ENCODE measurements at regions not wholly inside any gene's neighbourhood (a gene's known extent, or its start where the extent isn't known, plus 50 kb on each side); places are given as distances from the start of the nearest gene placed in this dataset.

- no peak overlapping the region for H3K27ac Mint-ChIP-seq
- H3K4me1 Mint-ChIP-seq (ENCODE audit: low read depth) = peaks cover 3% of the 10 kb centered on the region
- no peak overlapping the region for H3K4me3 Mint-ChIP-seq
- no peaks in the 10 kb centered on the region for H3K36me3 Mint-ChIP-seq
- no peaks in the 10 kb centered on the region for H3K9me3 Mint-ChIP-seq (ENCODE audit: low read depth)
- no peaks in the 10 kb centered on the region for H3K27me3 Mint-ChIP-seq
Observed at GRCh38 chr3:184659797-184660301, 52.0 kb downstream of the MAGEF1 start.

GRCh38 chr3:184658223-184658928 lies 53.5 kb downstream of the MAGEF1 start:
- Mint-ChIP-seq H3K4me1 (ENCODE audit: low read depth) (peaks cover 3% of the 10 kb centered on the region), H3K36me3 (peaks cover 4% of the 10 kb centered on the region), H3K9me3 (ENCODE audit: low read depth) (no peaks in the 10 kb centered on the region), H3K27ac (no peak overlapping the region), H3K27me3 (no peaks in the 10 kb centered on the region), H3K4me3 (no peak overlapping the region)

- Mint-ChIP-seq H3K36me3 (peaks cover 4% of the 10 kb centered on the region), H3K9me3 (ENCODE audit: low read depth) (no peaks in the 10 kb centered on the region), H3K4me3 (no peak overlapping the region), H3K27ac (no peak overlapping the region), H3K27me3 (no peaks in the 10 kb centered on the region), H3K4me1 (ENCODE audit: low read depth) (peaks cover 3% of the 10 kb centered on the region)
Observed at GRCh38 chr3:184656829-184657681, 54.8 kb downstream of the MAGEF1 start.

GRCh38 chr3:184656458-184656828 lies 55.4 kb downstream of the MAGEF1 start:
- no peaks in the 10 kb centered on the region for H3K27me3 Mint-ChIP-seq
- peaks cover 4% of the 10 kb centered on the region for H3K36me3 Mint-ChIP-seq
- H3K4me3 Mint-ChIP-seq = no peak overlapping the region
- no peak overlapping the region for H3K27ac Mint-ChIP-seq
- peaks cover 3% of the 10 kb centered on the region for H3K4me1 Mint-ChIP-seq (ENCODE audit: low read depth)
- no peaks in the 10 kb centered on the region for H3K9me3 Mint-ChIP-seq (ENCODE audit: low read depth)

- peaks cover 4% of the 10 kb centered on the region for H3K36me3 Mint-ChIP-seq
- H3K27ac Mint-ChIP-seq = no peak overlapping the region
- H3K4me3 Mint-ChIP-seq = no peak overlapping the region
- no peaks in the 10 kb centered on the region for H3K27me3 Mint-ChIP-seq
- peaks cover under 1% of the 10 kb centered on the region for H3K4me1 Mint-ChIP-seq (ENCODE audit: low read depth)
- H3K9me3 Mint-ChIP-seq (ENCODE audit: low read depth) = no peaks in the 10 kb centered on the region
Observed at GRCh38 chr3:184655597-184655996, 56.3 kb downstream of the MAGEF1 start.

- Mint-ChIP-seq H3K4me1 (ENCODE audit: low read depth) (no peaks in the 10 kb centered on the region), H3K9me3 (ENCODE audit: low read depth) (no peaks in the 10 kb centered on the region), H3K4me3 (no peak overlapping the region), H3K36me3 (peaks cover 4% of the 10 kb centered on the region), H3K27me3 (no peaks in the 10 kb centered on the region), H3K27ac (no peak overlapping the region)
Observed at GRCh38 chr3:184654375-184654774, 57.5 kb downstream of the MAGEF1 start.

GRCh38 chr3:184652465-184652864 lies 59.4 kb downstream of the MAGEF1 start:
- no peaks in the 10 kb centered on the region for H3K9me3 Mint-ChIP-seq (ENCODE audit: low read depth)
- H3K36me3 Mint-ChIP-seq = peaks cover 4% of the 10 kb centered on the region
- H3K27me3 Mint-ChIP-seq = no peaks in the 10 kb centered on the region
- H3K4me1 Mint-ChIP-seq (ENCODE audit: low read depth) = no peaks in the 10 kb centered on the region
- no peak overlapping the region for H3K27ac Mint-ChIP-seq
- H3K4me3 Mint-ChIP-seq = no peak overlapping the region

GRCh38 chr3:184651904-184652303 lies 60.0 kb downstream of the MAGEF1 start:
- no peaks in the 10 kb centered on the region for H3K27me3 Mint-ChIP-seq
- H3K9me3 Mint-ChIP-seq (ENCODE audit: low read depth) = no peaks in the 10 kb centered on the region
- H3K27ac Mint-ChIP-seq = no peak overlapping the region
- no peak overlapping the region for H3K4me3 Mint-ChIP-seq
- H3K4me1 Mint-ChIP-seq (ENCODE audit: low read depth) = no peaks in the 10 kb centered on the region
- peaks cover 4% of the 10 kb centered on the region for H3K36me3 Mint-ChIP-seq

GRCh38 chr3:184648636-184649035 lies 63.2 kb downstream of the MAGEF1 start:
- Mint-ChIP-seq H3K27ac (no peak overlapping the region), H3K4me1 (ENCODE audit: low read depth) (no peaks in the 10 kb centered on the region), H3K9me3 (ENCODE audit: low read depth) (no peaks in the 10 kb centered on the region), H3K36me3 (no peaks in the 10 kb centered on the region), H3K27me3 (peaks cover 2% of the 10 kb centered on the region), H3K4me3 (no peak overlapping the region)

- Mint-ChIP-seq H3K4me3 (no peak overlapping the region), H3K27me3 (peaks cover 2% of the 10 kb centered on the region), H3K4me1 (ENCODE audit: low read depth) (no peaks in the 10 kb centered on the region), H3K36me3 (no peaks in the 10 kb centered on the region), H3K9me3 (ENCODE audit: low read depth) (no peaks in the 10 kb centered on the region), H3K27ac (no peak overlapping the region)
Observed at GRCh38 chr3:184647405-184647936, 64.4 kb downstream of the MAGEF1 start.

GRCh38 chr3:184645336-184645735 lies 66.5 kb downstream of the MAGEF1 start:
- Mint-ChIP-seq H3K9me3 (ENCODE audit: low read depth) (no peaks in the 10 kb centered on the region), H3K4me1 (ENCODE audit: low read depth) (peaks cover 3% of the 10 kb centered on the region), H3K4me3 (no peak overlapping the region), H3K27me3 (peaks cover 2% of the 10 kb centered on the region), H3K36me3 (no peaks in the 10 kb centered on the region), H3K27ac (no peak overlapping the region)

- Mint-ChIP-seq H3K9me3 (ENCODE audit: low read depth) (no peaks in the 10 kb centered on the region), H3K4me3 (no peak overlapping the region), H3K4me1 (ENCODE audit: low read depth) (peaks cover 3% of the 10 kb centered on the region), H3K27ac (no peak overlapping the region), H3K27me3 (peaks cover 2% of the 10 kb centered on the region), H3K36me3 (no peaks in the 10 kb centered on the region)
Observed at GRCh38 chr3:184643442-184643841, 68.4 kb downstream of the MAGEF1 start.

- Mint-ChIP-seq H3K9me3 (ENCODE audit: low read depth) (no peaks in the 10 kb centered on the region), H3K4me1 (ENCODE audit: low read depth) (peaks cover 3% of the 10 kb centered on the region), H3K27ac (no peak overlapping the region), H3K36me3 (no peaks in the 10 kb centered on the region), H3K27me3 (peaks cover 2% of the 10 kb centered on the region), H3K4me3 (no peak overlapping the region)
Observed at GRCh38 chr3:184642631-184643285, 69.1 kb downstream of the MAGEF1 start.

- no peak overlapping the region for H3K4me3 Mint-ChIP-seq
- no peaks in the 10 kb centered on the region for H3K9me3 Mint-ChIP-seq (ENCODE audit: low read depth)
- peaks cover 3% of the 10 kb centered on the region for H3K4me1 Mint-ChIP-seq (ENCODE audit: low read depth)
- H3K27ac Mint-ChIP-seq = no peak overlapping the region
- no peaks in the 10 kb centered on the region for H3K27me3 Mint-ChIP-seq
- H3K36me3 Mint-ChIP-seq = no peaks in the 10 kb centered on the region
Observed at GRCh38 chr3:184641430-184641829, 70.4 kb downstream of the MAGEF1 start.

GRCh38 chr3:184639351-184639750 lies 72.5 kb downstream of the MAGEF1 start:
- Mint-ChIP-seq H3K4me3 (no peak overlapping the region), H3K9me3 (ENCODE audit: low read depth) (no peaks in the 10 kb centered on the region)

More at GRCh38 chr3:184639351-184639750, 72.5 kb downstream of the MAGEF1 start:
- Mint-ChIP-seq H3K27ac (no peak overlapping the region), H3K4me1 (ENCODE audit: low read depth) (peaks cover 8% of the 10 kb centered on the region), H3K27me3 (no peaks in the 10 kb centered on the region), H3K36me3 (no peaks in the 10 kb centered on the region)
